ENCODE measurements at regions not wholly inside any gene's neighbourhood (a gene's known extent, or its start where the extent isn't known, plus 50 kb on each side); places are given as distances from the start of the nearest gene placed in this dataset.
"Not testable (repeated sequence)": the region's sequence is repeated elsewhere in the genome, so short reads cannot be mapped to it uniquely, and the experiment has no call there.

DNA sequence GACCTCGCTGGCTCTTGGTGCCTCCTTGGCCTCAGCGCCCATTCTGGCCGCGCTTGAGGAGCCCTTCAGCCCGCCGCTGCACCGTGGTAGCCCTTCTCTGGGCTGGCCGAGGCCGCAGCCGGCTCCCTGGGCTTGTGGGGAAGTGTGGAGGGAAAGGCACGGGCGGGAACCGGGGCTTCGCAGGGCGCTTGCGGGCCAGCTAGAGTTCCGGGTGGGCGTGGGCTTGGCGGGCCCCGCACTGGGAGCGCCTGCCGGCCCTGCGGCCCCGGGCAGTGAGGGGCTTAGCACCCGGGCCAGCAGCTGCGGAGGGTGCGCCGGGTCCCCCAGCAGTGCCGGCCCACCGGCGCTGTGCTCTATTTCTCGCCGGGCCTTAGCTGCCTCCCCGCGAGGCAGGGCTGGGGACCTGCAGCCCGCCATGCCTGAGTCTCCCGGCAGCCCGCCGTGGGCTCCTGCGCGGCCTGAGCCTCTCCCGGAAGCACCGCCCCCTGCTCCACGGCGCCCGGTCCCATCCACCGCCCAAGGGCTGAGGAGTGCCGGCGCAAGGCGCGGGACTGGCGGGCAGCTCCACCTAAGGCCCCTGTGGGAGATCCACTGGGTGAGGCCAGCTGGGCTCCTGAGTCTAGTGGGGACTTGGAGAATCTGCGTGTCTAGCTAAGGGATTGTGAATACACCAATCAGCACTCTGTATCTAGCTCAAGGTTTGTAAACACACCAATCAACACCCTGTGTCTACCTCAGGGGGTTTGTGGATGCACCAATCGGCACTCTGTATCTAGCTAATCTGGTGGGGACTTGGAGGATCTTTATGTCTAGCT, 141.1 kb downstream of the SLCO4C1 start:
- WGBS, 2 donors (ENCODE audit: low coverage in 1 of 2), result 100% methylated on average over 1 of the region's 54 CpGs; no CpG with 5 or more reads in 1 of the 2 donors
- ATAC-seq, result not testable (repeated sequence)

DNA sequence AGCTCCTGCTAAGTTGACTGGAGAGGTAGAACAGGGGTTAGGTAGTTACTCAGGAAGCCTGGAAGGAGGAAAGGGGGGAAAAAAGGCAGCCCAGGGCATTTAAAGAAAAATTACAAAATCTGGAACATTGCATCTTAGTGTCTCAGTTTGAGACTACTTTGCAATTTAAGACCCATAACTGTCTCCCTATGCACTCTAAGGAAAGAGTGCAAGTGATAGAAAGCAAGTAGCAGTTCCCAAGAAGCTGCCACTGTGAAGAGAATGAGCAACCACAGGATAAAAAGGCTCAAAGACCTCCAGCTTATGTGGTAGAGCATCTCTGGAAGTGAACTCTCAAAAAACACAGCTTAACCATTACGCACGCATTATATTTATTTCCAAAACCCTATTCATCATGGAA, 141.8 kb downstream of the SLCO4C1 start:
- no peak for TF ChIP-seq POLR2A (IDR thresholded peaks at IDR 0.05)
- TF ChIP-seq, protein P1, sequence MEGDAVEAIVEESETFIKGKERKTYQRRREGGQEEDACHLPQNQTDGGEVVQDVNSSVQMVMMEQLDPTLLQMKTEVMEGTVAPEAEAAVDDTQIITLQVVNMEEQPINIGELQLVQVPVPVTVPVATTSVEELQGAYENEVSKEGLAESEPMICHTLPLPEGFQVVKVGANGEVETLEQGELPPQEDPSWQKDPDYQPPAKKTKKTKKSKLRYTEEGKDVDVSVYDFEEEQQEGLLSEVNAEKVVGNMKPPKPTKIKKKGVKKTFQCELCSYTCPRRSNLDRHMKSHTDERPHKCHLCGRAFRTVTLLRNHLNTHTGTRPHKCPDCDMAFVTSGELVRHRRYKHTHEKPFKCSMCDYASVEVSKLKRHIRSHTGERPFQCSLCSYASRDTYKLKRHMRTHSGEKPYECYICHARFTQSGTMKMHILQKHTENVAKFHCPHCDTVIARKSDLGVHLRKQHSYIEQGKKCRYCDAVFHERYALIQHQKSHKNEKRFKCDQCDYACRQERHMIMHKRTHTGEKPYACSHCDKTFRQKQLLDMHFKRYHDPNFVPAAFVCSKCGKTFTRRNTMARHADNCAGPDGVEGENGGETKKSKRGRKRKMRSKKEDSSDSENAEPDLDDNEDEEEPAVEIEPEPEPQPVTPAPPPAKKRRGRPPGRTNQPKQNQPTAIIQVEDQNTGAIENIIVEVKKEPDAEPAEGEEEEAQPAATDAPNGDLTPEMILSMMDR (IDR thresholded peaks at IDR 0.05), result no peak
- no peak for TF ChIP-seq POLR2AphosphoS5 (IDR thresholded peaks at IDR 0.05)
- TF ChIP-seq EP300 (IDR thresholded peaks at IDR 0.05), result no peak
- no peak for ATAC-seq
- WGBS, 2 donors (ENCODE audit: low coverage in 1 of 2), result 80 to 97% methylated on average over 1 to 2 of the region's 2 CpGs

More for the DNA sequence above, 141.1 kb downstream of the SLCO4C1 start:
- not testable (repeated sequence) for H3K4me1 ChIP-seq, H3K27me3 ChIP-seq, H3K36me3 ChIP-seq, H3K9me3 ChIP-seq
- Histone ChIP-seq H3K4me3 (peak overlapping the region in 1 of 2 donors; percentile 41), H3K27ac (peak overlapping the region in 1 of 4 donors; percentile 8)

DNA sequence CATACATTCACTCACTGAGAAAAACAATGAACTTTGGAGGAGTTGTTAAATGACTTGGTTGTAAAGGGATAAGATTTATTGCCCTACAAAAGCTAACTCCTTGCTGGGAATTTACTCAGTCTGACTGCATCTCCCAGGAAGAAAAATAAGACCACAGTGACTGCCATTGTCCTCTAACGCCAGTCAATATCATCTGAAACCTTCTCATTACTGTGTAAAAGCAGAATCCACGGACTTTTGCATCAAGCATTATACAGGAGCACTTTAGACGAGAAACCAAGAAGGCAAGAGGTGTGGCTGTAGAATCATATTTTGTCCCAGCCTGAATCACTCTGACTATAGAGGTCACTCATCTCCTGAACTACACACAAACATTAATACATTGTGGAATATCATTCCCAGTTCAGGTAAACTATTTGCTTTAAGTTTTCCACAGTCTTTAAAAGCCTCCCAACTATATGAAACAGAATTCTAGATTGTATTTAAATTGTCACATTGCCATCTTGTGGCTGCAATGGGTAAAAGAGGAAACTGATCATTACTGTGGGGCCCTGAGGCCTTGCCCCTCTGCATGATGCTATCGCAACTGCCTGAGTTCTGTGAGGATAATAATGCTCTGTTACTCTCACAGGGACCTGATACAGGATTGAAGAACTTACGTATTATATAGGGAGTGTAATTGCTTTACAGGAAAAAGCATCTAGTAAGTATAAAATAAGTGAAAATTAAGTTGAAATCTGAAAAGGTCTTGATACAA, 142.9 kb downstream of the SLCO4C1 start:
- ATAC-seq, result no peak
- Histone ChIP-seq H3K27me3 (no peaks in the 10 kb centered on the region), H3K36me3 (no peaks in the 10 kb centered on the region), H3K27ac (no peak overlapping the region), H3K9me3 (no peaks in the 10 kb centered on the region), H3K4me1 (no peaks in the 10 kb centered on the region), H3K4me3 (no peak overlapping the region)
- no peak for TF ChIP-seq POLR2AphosphoS5 (IDR thresholded peaks at IDR 0.05)
- TF ChIP-seq, protein P1 (IDR thresholded peaks at IDR 0.05), result peak in 1 of 4 experiments; percentile 26
- 35 to 45% methylated on average over 5 of the region's 5 CpGs for WGBS, 2 donors (ENCODE audit: low coverage in 1 of 2)

More for the DNA sequence above, 141.8 kb downstream of the SLCO4C1 start:
- Histone ChIP-seq H3K4me1 (no peaks in the 10 kb centered on the region), H3K36me3 (no peaks in the 10 kb centered on the region), H3K27me3 (no peaks in the 10 kb centered on the region), H3K9me3 (peaks cover 0 to 7% (median 0%) of the 10 kb centered on the region in 3 donors), H3K4me3 (peak overlapping the region in 1 of 2 donors; percentile 41), H3K27ac (no peak overlapping the region)

DNA sequence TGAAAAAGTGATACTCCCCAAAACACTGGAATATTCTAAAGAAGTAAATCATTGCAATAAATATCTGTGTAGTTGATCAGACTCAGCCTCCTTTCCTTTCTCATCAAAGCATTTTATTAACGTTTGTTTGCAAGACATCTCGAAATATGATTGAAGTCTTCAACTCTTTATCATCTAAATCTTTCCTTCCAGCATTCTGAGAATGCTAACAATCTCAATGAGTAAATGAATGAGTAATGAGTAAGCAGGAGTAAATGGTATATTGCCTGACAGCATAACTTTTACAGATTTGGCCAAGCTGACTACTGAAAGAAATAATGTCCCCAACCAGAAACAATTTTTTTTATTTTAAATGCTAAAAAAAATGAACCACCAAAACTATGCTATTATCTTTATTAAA, 157.1 kb downstream of the SLCO4C1 start:
- TF ChIP-seq POLR2AphosphoS5 (IDR thresholded peaks at IDR 0.05) (no peak), EP300 (IDR thresholded peaks at IDR 0.05) (no peak), POLR2A (IDR thresholded peaks at IDR 0.05) (no peak)
- TF ChIP-seq, protein P1 (IDR thresholded peaks at IDR 0.05), result no peak
- H3K27ac ChIP-seq, result no peak overlapping the region
- WGBS, 2 donors (ENCODE audit: low coverage in 1 of 2), result 80 to 83% methylated on average over 2 of the region's 2 CpGs

DNA sequence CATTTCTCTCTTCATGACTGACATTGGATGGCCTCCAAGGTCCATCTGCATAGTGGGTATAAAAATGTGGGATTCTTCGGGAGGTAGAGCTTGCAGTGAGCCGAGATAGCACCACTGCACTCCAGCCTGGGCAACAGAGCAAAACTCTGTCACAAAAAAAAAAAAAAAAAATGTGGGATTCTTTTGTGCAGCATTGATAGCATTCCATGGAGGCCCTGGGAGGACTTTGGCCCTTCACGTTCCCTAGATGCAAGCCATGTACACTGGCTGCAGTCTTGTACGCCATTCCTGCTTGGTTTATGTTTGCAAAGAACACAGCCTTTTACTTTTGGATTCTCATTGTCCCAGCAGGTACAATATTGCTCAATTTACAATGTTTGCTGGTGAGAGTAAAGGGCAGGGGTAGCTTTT, 157.8 kb downstream of the SLCO4C1 start:
- WGBS, 2 donors (ENCODE audit: low coverage in 1 of 2), result 79 to 93% methylated on average over 3 to 4 of the region's 4 CpGs
- Histone ChIP-seq H3K4me1 (no peaks in the 10 kb centered on the region), H3K9me3 (no peaks in the 10 kb centered on the region), H3K27ac (no peak overlapping the region), H3K36me3 (no peaks in the 10 kb centered on the region), H3K27me3 (no peaks in the 10 kb centered on the region), H3K4me3 (no peak overlapping the region)
- ATAC-seq, result no peak
- TF ChIP-seq POLR2AphosphoS5 (IDR thresholded peaks at IDR 0.05) (no peak), POLR2A (IDR thresholded peaks at IDR 0.05) (no peak), EP300 (IDR thresholded peaks at IDR 0.05) (no peak)
- TF ChIP-seq, protein P1 (IDR thresholded peaks at IDR 0.05), result no peak

More for the DNA sequence above, 157.1 kb downstream of the SLCO4C1 start:
- Histone ChIP-seq H3K36me3 (no peaks in the 10 kb centered on the region), H3K4me3 (no peak overlapping the region), H3K4me1 (no peaks in the 10 kb centered on the region), H3K9me3 (no peaks in the 10 kb centered on the region), H3K27me3 (no peaks in the 10 kb centered on the region)
- ATAC-seq, result no peak
